Kidney epithelial cell (primary cell): ENCODE measurements at regions not wholly inside any gene's neighbourhood (a gene's known extent, or its start where the extent isn't known, plus 50 kb on each side); places are given as distances from the start of the nearest gene placed in this dataset.

Experiments used
- DNase-seq: peaks from one replicate; pipeline ENCODE4 v3.0.0-alpha.2; 2010; ENCODE audit warnings: low read depth
- H3K27me3 ChIP-seq: 2 replicates; pipeline ENCODE4 v1.6.0; 2011; ENCODE audit warnings: low read length; ENCODE audit not compliant: control insufficient read depth, insufficient read depth
- H3K36me3 ChIP-seq: 2 replicates; pipeline ENCODE4 v1.5.1; 2011; ENCODE audit warnings: low read length; ENCODE audit not compliant: control insufficient read depth, insufficient read depth
- H3K4me3 ChIP-seq: 2 replicates; pipeline ENCODE4 v1.5.1; 2011; ENCODE audit warnings: low read depth, mild to moderate bottlenecking, control low read depth, low read length
- CTCF ChIP-seq: IDR thresholded peaks from 2 replicates; pipeline ENCODE4 v1.5.1; 2011; ENCODE audit warnings: mild to moderate bottlenecking, moderate library complexity, low read length, control low read depth, inconsistent platforms; ENCODE audit not compliant: insufficient read depth, poor library complexity, severe bottlenecking

DNA sequence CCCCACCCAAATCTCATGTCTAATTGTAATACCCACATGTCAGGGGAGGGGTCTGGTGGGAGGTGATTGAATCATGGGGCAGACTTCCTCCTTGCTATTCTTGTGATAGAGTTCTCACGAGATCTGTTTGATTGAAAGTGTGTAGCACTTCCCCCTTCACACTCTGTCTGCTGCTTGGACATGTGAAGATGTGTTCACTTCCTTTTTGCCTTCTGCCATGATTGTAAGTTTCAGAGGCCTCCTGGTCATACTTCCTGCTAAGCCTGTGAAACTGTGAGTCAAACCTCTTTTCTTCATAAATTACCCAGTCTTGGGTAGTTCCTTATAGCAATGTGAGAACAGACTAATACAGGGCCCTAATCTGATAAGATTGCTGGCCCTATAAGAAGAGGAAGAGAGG, 1514.8 kb downstream of the RPA4 start:
- TF ChIP-seq CTCF = no peak
- Histone ChIP-seq H3K36me3 (no peaks in the 10 kb centered on the region), H3K27me3 (no peaks in the 10 kb centered on the region), H3K4me3 (no peak overlapping the region)
- DNase-seq = no peak

GRCh38 chrX:98405376-98405775, 1521.7 kb downstream of the RPA4 start:
- H3K4me3 ChIP-seq = no peak overlapping the region
- H3K27me3 ChIP-seq = no peaks in the 10 kb centered on the region
- DNase-seq = no peak
- H3K36me3 ChIP-seq = no peaks in the 10 kb centered on the region
- TF ChIP-seq CTCF = no peak

DNA sequence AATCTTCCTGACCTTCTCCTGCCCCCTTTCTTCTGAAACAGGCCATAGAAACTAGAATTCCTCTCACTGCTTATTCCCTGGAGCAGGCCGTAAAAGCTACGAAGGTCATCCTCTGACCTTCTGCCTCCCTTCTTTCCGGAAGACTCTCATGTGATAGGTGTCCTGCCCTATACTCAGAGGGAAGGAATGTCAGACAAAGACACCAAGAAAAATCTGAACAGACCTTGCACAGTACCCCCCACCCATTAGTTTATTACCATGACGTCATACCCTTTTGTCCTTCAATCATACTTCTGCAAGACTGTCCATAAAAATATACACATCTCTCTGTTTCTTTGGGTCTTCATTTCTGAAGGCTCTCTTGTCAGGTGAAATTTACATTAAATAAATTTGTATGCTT, 1523.9 kb downstream of the RPA4 start:
- H3K4me3 ChIP-seq = no peak overlapping the region
- H3K27me3 ChIP-seq = no peaks in the 10 kb centered on the region
- H3K36me3 ChIP-seq = no peaks in the 10 kb centered on the region
- DNase-seq = no peak
- TF ChIP-seq CTCF = no peak

- DNase-seq = no peak
- no peaks in the 10 kb centered on the region for H3K27me3 ChIP-seq
- TF ChIP-seq CTCF = no peak
- no peak overlapping the region for H3K4me3 ChIP-seq
- H3K36me3 ChIP-seq = no peaks in the 10 kb centered on the region
Observed at GRCh38 chrX:98409867-98410266, 1526.2 kb downstream of the RPA4 start.

DNA sequence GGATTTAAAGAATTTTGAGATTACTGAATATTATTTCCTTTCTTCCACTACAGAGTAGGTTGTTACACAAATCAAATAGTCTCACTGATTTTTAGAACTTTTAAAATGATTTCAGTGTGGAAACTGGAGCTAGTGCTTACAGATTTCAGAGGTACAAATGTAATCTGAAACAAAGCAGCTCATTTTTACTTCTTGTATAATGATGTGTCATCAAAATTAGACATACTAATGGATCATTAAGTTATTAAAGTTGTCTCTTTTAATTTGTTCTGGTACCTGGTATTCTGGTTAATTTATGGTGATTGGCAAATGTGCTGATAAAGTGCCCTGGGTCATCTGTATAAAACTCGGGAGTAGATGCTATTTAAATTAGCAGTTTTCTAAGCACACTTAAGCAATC, 1528.3 kb downstream of the RPA4 start:
- TF ChIP-seq CTCF = no peak
- Histone ChIP-seq H3K36me3 (no peaks in the 10 kb centered on the region), H3K27me3 (no peaks in the 10 kb centered on the region), H3K4me3 (no peak overlapping the region)
- DNase-seq = no peak

GRCh38 chrX:98422536-98422935, 1538.8 kb downstream of the RPA4 start:
- no peak for TF ChIP-seq CTCF
- Histone ChIP-seq H3K4me3 (no peak overlapping the region), H3K36me3 (no peaks in the 10 kb centered on the region), H3K27me3 (no peaks in the 10 kb centered on the region)
- no peak for DNase-seq
